ENCODE measurements at regions not wholly inside any gene's neighbourhood (a gene's known extent, or its start where the extent isn't known, plus 50 kb on each side); places are given as distances from the start of the nearest gene placed in this dataset.

GRCh38 chr10:6796231-6796630 lies 216.2 kb upstream of the PRKCQ start (continued):
- TF ChIP-seq ZNF331 (CRISPR knock-in tag; IDR thresholded peaks at IDR 0.05; ENCODE audit: low read depth) (no peak), EZH2 (IDR thresholded peaks at IDR 0.05; ENCODE audit: low read depth, unreplicated experiment) (no peak), ZNF114 (CRISPR knock-in tag; IDR thresholded peaks at IDR 0.05) (no peak), CREB1 (CRISPR knock-in tag; IDR thresholded peaks at IDR 0.05; ENCODE audit: low read depth) (no peak), EZH2phosphoT487 (IDR thresholded peaks at IDR 0.05; ENCODE audit: unreplicated experiment) (no peak), ZNF462 (CRISPR knock-in tag; IDR thresholded peaks at IDR 0.05) (no peak), STAT1 (IDR thresholded peaks at IDR 0.05; ENCODE audit: unreplicated experiment) (no peak)

GRCh38 chr10:6795541-6795940 lies 215.5 kb upstream of the PRKCQ start:
- peak overlapping the region; percentile 100 for H3K27ac ChIP-seq (ENCODE audit: low read depth)
- Mint-ChIP-seq H3K27ac (peak overlapping the region; percentile 85), H3K36me3 (ENCODE audit: low read depth) (peaks cover 4% of the 10 kb centered on the region)

More at GRCh38 chr10:6795541-6795940, 215.5 kb upstream of the PRKCQ start:
- Mint-ChIP-seq H3K9me3 (no peaks in the 10 kb centered on the region), H3K4me1 (peaks cover 43% of the 10 kb centered on the region), H3K4me3 (no peak overlapping the region), H3K27me3 (ENCODE audit: insufficient read depth, low read depth, poor library complexity) (peaks cover 3% of the 10 kb centered on the region)
- no peak overlapping the region for H2AFZ ChIP-seq
- H3K4me1 ChIP-seq (ENCODE audit: insufficient read depth) = peaks cover 47% of the 10 kb centered on the region
- peaks cover 13% of the 10 kb centered on the region for H3F3A ChIP-seq (replicated peaks; ENCODE audit: low read depth)
- DNase-seq (ENCODE audit: low spot score) (peak; percentile 63), ATAC-seq (peak; percentile 27)
- H3K9me2 ChIP-seq (ENCODE audit: insufficient read depth) = 0 out of 2 replicates have a peak, but pooled peaks cover 4% of the 10 kb centered on the region
- no peaks in the 10 kb centered on the region for H3K36me3 ChIP-seq (ENCODE audit: insufficient read depth)
- no peak overlapping the region for H3K4me3 ChIP-seq
- 0 out of 2 replicates have a peak overlapping the region, but pooled peaks have one; percentile 64 for H3K4me2 ChIP-seq
- no peaks in the 10 kb centered on the region for H3K79me2 ChIP-seq (replicated peaks; ENCODE audit: insufficient read depth)
- no peaks in the 10 kb centered on the region for H3K27me3 ChIP-seq (ENCODE audit: insufficient read depth)
- H4K20me1 ChIP-seq (replicated peaks; ENCODE audit: insufficient read depth) = no peaks in the 10 kb centered on the region
- TF ChIP-seq EZH2 (IDR thresholded peaks at IDR 0.05; ENCODE audit: low read depth, unreplicated experiment) (no peak), STAT1 (IDR thresholded peaks at IDR 0.05; ENCODE audit: unreplicated experiment) (no peak), REST (IDR thresholded peaks at IDR 0.05; ENCODE audit: unreplicated experiment) (no peak), ZNF114 (CRISPR knock-in tag; IDR thresholded peaks at IDR 0.05) (no peak)
